NCI-H226 (cell line): ENCODE measurements at regions not wholly inside any gene's neighbourhood (a gene's known extent, or its start where the extent isn't known, plus 50 kb on each side); places are given as distances from the start of the nearest gene placed in this dataset.
A peak's percentile ranks its signal among the peaks of the same experiment; 100 is the strongest.
"Not testable (repeated sequence)": the region's sequence is repeated elsewhere in the genome, so short reads cannot be mapped to it uniquely, and the experiment has no call there.

ENCODE experiments used
- DNase-seq: peaks from one replicate; pipeline ENCODE4 v3.0.0-alpha.2; 2015

- DNase-seq: no peak
Measured at GRCh38 chrX:9271789-9272525, 192.9 kb upstream of the TBL1X start.

- no peak for DNase-seq
Measured at GRCh38 chrX:9273744-9274143, 191.1 kb upstream of the TBL1X start.

GRCh38 chrX:9278475-9279233 is 186.2 kb upstream of the TBL1X start:
- no peak for DNase-seq

- DNase-seq: no peak
Measured at GRCh38 chrX:9279234-9279544, 185.7 kb upstream of the TBL1X start.

- DNase-seq: no peak
Measured at GRCh38 chrX:9280831-9281230, 184.0 kb upstream of the TBL1X start.

DNA sequence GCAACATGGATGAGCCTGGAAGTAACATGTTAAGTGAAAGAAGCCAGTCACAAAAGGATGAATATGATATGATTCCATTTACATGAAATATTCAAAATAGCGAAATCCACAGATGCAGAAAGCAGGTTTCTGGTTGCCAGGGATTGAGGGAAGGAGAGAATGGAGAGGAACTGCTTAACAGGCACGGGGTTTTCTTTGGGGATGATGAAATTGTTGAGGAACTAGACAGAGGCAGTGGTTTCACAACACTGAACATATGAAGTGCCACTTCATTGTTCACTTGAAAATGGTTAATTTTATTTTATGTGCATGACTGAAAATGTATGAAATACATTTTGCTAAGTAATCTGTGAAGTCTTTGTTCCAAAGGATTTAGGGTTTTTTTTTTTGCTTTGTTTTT is 182.5 kb upstream of the TBL1X start:
- DNase-seq: no peak

GRCh38 chrX:9285342-9285771 is 179.5 kb upstream of the TBL1X start:
- no peak for DNase-seq

DNA sequence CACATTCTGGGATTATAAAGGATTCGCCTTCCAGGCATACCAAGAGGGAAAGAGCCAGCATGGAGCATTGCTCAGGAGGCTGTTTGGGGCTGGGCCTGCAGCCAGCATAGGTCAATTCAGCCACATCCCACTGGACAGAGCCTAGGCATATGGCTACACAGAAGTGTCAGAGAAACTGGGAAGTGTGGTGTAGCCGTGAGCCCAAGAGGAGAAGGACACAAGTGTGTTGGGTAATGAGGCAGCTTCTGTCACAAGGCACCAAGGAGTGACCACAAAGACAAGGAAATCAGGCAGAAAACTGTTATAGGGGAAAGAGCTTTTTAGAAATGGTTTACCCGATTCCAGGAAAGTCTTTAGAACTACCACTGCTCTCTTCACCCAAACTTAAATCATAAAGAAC is 178.6 kb upstream of the TBL1X start:
- no peak for DNase-seq

GRCh38 chrX:9291629-9292028 is 173.2 kb upstream of the TBL1X start:
- no peak for DNase-seq

DNA sequence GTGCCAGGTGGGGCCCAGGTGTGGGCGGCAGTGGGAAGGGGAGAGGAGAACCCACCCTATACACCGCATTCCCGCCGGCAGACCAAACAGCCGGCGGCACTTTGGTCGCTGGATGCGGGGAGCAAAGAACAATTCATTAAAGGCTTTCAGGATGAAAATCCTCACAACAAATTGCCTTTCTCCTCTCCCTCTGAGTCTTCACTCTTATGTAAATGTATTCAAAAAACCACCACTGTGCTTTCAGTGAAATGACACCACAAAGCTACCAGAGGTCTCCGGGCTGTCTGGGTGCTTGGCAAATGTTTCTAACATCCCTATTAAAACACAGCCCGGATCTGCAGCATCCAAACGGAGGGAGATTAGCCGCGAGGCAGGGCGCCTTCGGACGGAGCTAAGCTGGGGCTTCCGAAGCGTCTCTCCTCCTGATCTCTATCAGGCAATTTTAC is 171.8 kb upstream of the TBL1X start:
- DNase-seq: no peak

DNA sequence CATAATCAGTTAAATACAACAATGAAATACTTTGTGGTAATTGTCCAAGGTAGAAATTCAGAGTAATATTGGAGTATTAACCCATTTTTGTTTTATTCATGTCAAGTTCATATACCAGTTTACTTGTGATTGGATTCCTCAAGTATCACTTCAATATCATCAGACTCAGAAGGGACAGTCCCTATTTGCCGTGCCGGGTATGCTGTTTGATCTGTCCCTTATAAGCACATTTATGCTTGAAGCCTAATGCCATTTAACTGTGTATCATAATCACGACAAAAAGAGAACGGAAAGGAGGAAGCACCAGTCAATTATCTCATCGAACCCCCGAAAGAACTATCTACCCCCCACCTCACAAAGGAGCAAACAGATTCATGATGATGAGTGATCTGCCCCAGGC is 171.0 kb upstream of the TBL1X start:
- DNase-seq: no peak

- DNase-seq: no peak
Measured at GRCh38 chrX:9295551-9295950, 169.3 kb upstream of the TBL1X start.

DNA sequence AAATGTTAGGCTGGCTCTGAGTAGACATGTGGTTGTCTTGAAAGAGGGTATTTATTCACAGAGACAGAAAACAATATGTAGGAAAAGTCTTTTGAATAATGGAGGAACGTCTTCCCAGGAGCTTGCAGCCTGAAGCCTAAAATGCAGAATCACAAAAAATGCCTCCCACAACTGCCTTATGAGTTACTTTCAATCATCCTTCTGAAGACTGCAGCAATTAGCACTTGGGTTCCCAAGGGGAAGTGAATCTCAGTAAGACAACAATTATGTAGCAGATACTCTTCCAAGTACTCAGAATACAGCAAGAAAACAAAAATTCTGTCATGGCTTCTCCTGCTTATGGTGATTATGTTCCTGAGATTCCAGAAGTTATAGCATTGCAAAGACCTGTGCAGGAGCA is 166.6 kb upstream of the TBL1X start:
- DNase-seq: no peak

GRCh38 chrX:9299681-9300080 is 165.2 kb upstream of the TBL1X start:
- DNase-seq: not testable (repeated sequence)

DNA sequence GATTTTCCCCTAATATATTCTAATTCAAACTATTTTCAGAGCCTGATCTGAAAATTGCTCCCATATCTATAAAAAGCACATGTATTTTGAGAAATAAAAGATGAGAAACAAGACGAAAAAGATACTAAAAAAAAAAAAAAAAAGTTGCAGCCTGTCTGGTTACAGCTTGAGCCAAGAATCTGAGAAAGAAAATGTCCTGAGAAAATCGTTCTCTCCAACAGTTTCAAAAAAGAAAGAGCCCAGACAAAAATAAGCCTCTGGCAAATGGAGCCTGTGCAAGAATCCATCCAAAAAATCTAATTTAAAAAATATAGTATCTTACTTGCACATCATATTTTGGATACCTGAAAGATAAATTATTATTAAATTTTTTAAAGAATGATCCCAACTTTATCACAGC is 163.0 kb upstream of the TBL1X start:
- no peak for DNase-seq

- no peak for DNase-seq
Measured at GRCh38 chrX:9302381-9302780, 162.5 kb upstream of the TBL1X start.

DNA sequence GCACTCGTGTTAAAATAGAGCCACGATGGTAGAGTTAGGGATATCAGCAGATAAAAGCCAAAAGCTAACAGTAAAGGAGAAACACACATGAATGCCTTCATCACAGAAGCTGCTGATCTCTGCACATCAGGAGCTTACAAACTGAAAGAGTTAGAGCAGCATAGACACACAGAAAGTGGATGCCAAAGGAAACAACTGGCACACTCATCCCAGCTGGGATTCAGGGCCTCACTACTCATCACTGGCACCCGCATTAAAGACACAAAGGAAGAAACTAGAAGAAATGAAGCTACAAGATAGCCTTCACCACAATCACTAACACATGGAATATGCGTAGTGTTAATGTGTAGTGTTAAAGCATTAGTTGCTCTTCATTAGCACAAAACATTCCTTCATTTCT is 156.4 kb upstream of the TBL1X start:
- DNase-seq: no peak

- peak; percentile 50 for DNase-seq
Measured at GRCh38 chrX:9310616-9311015, 154.2 kb upstream of the TBL1X start.

DNA sequence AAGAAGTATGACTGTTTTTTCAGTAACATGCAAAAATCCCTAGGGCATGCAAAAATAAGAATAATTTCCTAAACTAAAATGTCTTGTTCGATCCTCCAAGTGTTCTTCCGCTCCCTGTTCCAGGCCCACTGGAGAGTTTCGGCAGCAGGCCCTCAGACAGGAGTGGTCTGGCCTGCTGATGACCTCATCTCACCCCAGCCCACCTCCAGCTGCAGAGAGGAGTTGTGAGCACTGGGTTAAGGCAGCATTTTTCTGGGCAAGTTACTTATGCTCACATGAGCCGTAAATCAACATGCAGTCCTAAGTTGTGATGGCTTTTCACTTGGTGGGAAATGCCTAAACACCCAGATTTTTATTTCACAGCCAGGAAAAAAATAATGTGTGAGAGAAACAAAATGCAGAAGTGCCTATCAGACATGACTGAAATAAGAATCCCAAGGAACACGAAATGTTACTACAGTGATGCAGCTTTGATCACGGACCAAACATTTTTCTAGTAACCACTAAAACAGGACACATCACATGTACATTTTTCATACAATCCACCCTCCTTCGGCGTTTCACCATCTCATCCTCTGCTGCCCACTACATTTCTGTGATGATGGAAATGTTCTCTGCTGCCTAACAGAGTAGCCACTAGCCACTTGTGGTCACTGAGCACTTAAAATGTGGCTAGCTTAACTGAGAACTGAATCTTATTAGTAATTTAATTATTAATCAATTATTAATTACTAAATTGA is 153.3 kb upstream of the TBL1X start:
- DNase-seq: no peak

- no peak for DNase-seq
Measured at GRCh38 chrX:9312922-9313867, 151.7 kb upstream of the TBL1X start.

- no peak for DNase-seq
Measured at GRCh38 chrX:9315086-9315485, 149.8 kb upstream of the TBL1X start.

- no peak for DNase-seq
Measured at GRCh38 chrX:9316096-9316495, 148.8 kb upstream of the TBL1X start.

GRCh38 chrX:9317176-9317575 is 147.7 kb upstream of the TBL1X start:
- DNase-seq: no peak
